B cell (primary cell): ENCODE measurements at regions not wholly inside any gene's neighbourhood (a gene's known extent, or its start where the extent isn't known, plus 50 kb on each side); places are given as distances from the start of the nearest gene placed in this dataset.

ENCODE experiments used
- ATAC-seq: fragments of 200-7000 bp; cut with Tn5 transposase; one replicate; pipeline ENCODE4 v1.10.0; 2021; ENCODE audit warnings: low read depth, mild to moderate bottlenecking, moderate number of reproducible peaks, moderate library complexity
- CTCF ChIA-PET: fragments of 350-600 bp; sonication (Branson Sonifier 250); formaldehyde crosslinking; loops from one replicate; lab custom pipeline; 2021; ENCODE audit warnings: antibody characterized with exemption, inconsistent platforms; lab: Charles Lee
- POLR2A ChIA-PET: fragments of 350-600 bp; sonication (Branson Sonifier 250); formaldehyde crosslinking; loops from one replicate; lab custom pipeline; 2021; ENCODE audit warnings: antibody characterized with exemption; lab: Charles Lee
- DNase-seq: peaks from one replicate; pipeline ENCODE4 v3.0.0; 2013
- H2AFZ ChIP-seq: 2 replicates; pipeline ENCODE4 v1.6.1; 2012; ENCODE audit warnings: mild to moderate bottlenecking, low read depth, low read length; ENCODE audit not compliant: insufficient read depth, poor library complexity, severe bottlenecking
- H3K27ac ChIP-seq, 2 donors: 1 replicate in 1 of 2; 2 replicates in 1 of 2; pipeline ENCODE4 v1.5.1; 2012 to 2013; ENCODE audit warnings: low read length in 2 of 2, mild to moderate bottlenecking in 2 of 2, moderate library complexity in 1 of 2
- H3K27me3 ChIP-seq, 4 experiments: fragments of 200-600 bp in 1 of 4; sonication (generic) in 1 of 4; replicated peaks in 1 of 4; 1 replicate in 2 of 4; 2 replicates in 2 of 4; pipeline versions ENCODE4 v1.6.1 to v1.7.0; 2013 to 2016; ENCODE audit warnings: low read length in 3 of 4, mild to moderate bottlenecking in 2 of 4, mixed read lengths in 1 of 4, moderate library complexity in 1 of 4; ENCODE audit not compliant: insufficient read depth in 4 of 4, control insufficient read depth in 3 of 4; ENCODE audit errors: control extremely low read depth in 1 of 4
- H3K36me3 ChIP-seq, 2 experiments: replicated peaks in 1 of 2; 1 replicate in 1 of 2; 2 replicates in 1 of 2; pipeline versions ENCODE4 v1.6.1 to v1.7.1; 2013; ENCODE audit warnings: low read length in 1 of 2; ENCODE audit not compliant: insufficient read depth in 2 of 2, control insufficient read depth in 1 of 2; ENCODE audit errors: control extremely low read depth in 1 of 2, extremely low read depth in 1 of 2
- H3K4me1 ChIP-seq, 2 donors: fragments of 200-600 bp in 1 of 2; sonication (generic) in 1 of 2; 1 replicate in 1 of 2; 2 replicates in 1 of 2; pipeline versions ENCODE4 v1.5.1 to v1.6.1; 2013 to 2017; ENCODE audit warnings: low read length in 2 of 2; ENCODE audit not compliant: control insufficient read depth in 2 of 2, insufficient read depth in 2 of 2
- H3K4me2 ChIP-seq: replicated peaks from 2 replicates; pipeline ENCODE3; 2012; ENCODE audit warnings: mild to moderate bottlenecking, low read depth, low read length; ENCODE audit not compliant: poor library complexity, severe bottlenecking
- H3K4me3 ChIP-seq, 5 experiments: fragments of 200-600 bp in 1 of 5; sonication (generic) in 1 of 5; 1 replicate in 3 of 5; 2 replicates in 2 of 5; pipeline versions ENCODE4 v1.5.1 to v1.7.0; 2011 to 2016; ENCODE audit warnings: low read length in 4 of 5, mild to moderate bottlenecking in 4 of 5, low read depth in 2 of 5, control low read depth in 1 of 5, moderate library complexity in 1 of 5; ENCODE audit not compliant: insufficient read depth in 1 of 5; ENCODE audit errors: control extremely low read depth in 1 of 5, extremely low read depth in 1 of 5
- H3K79me2 ChIP-seq: fragments of 200-600 bp; sonication (generic); one replicate; pipeline ENCODE4 v1.6.0; 2016; ENCODE audit warnings: low read length; ENCODE audit not compliant: control insufficient read depth, insufficient read depth
- H3K9ac ChIP-seq: fragments of 200-600 bp; sonication (generic); 2 replicates; pipeline ENCODE4 v1.6.1; 2017; ENCODE audit warnings: mild to moderate bottlenecking, low read length, moderate library complexity
- H3K9me3 ChIP-seq, 3 donors: one replicate each; pipeline versions ENCODE4 v1.6.1 to v1.7.1; 2013; ENCODE audit warnings: low read length in 2 of 3; ENCODE audit not compliant: control insufficient read depth in 2 of 3, insufficient read depth in 1 of 3; ENCODE audit errors: control extremely low read depth in 1 of 3
- H4K20me1 ChIP-seq: 2 replicates; pipeline ENCODE4 v1.6.0; 2012; ENCODE audit warnings: mild to moderate bottlenecking, low read length; ENCODE audit not compliant: insufficient read depth, control insufficient read depth, poor library complexity, severe bottlenecking
- H3K27ac Mint-ChIP-seq: one replicate; pipeline ENCODE4 v1.8.0; 2021; ENCODE audit warnings: mixed read lengths
- H3K27me3 Mint-ChIP-seq: one replicate; pipeline ENCODE4 v1.8.0; 2021; ENCODE audit warnings: mixed read lengths
- H3K4me1 Mint-ChIP-seq: one replicate; pipeline ENCODE4 v1.8.0; 2021; ENCODE audit warnings: mixed read lengths
- H3K4me3 Mint-ChIP-seq: one replicate; pipeline ENCODE4 v1.8.0; 2021; ENCODE audit warnings: mixed read lengths
- H3K9me3 Mint-ChIP-seq: one replicate; pipeline ENCODE4 v1.8.0; 2022; ENCODE audit warnings: mixed read lengths; ENCODE audit not compliant: insufficient read depth
- EZH2 ChIP-seq: IDR thresholded peaks from 2 replicates; pipeline ENCODE4 v1.6.1; 2012; ENCODE audit warnings: borderline replicate concordance, low read depth, mild to moderate bottlenecking, moderate library complexity, low read length; ENCODE audit not compliant: insufficient read depth, poor library complexity, severe bottlenecking
- WGBS: methylation state at CpG from one replicate; pipeline ENCODE4 v1.1.5; 2013; ENCODE audit warnings: missing lambda C conversion rate; ENCODE audit not compliant: insufficient coverage; 5-methylcytosine and 5-hydroxymethylcytosine counted together
- intact Hi-C: fragments of 100-400 bp; cut with micrococcal nuclease; formaldehyde crosslinking; loops from one replicate; pipeline ENCODE4 v1.10.0; 2022
- TF ChIP-seq, protein P1 (sequence below): fragments of 200-600 bp; IDR thresholded peaks from one replicate; pipeline ENCODE4 v1.8.0; 2022; ENCODE audit warnings: antibody characterized with exemption, mild to moderate bottlenecking

DNA sequence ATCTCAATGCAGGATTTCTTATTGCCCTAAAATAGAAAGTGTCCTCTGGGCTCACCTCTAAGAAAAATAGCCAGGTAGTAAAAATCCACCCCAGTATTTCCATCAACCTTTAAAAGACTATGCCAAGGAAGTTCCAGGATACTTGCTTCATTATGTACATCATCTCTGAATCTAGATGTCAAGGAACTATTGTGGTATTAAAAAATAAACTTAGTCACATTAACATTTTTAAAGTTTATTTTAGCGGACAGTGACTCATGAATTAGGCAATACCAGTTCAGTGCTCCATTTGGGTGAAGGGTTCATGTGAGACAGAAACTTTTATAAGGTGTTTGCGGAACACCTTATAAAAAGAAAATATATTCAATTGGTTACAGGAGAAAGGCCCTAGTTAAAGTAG lies 209.2 kb downstream of the ADAM29 start:
- TF ChIP-seq, protein P1, sequence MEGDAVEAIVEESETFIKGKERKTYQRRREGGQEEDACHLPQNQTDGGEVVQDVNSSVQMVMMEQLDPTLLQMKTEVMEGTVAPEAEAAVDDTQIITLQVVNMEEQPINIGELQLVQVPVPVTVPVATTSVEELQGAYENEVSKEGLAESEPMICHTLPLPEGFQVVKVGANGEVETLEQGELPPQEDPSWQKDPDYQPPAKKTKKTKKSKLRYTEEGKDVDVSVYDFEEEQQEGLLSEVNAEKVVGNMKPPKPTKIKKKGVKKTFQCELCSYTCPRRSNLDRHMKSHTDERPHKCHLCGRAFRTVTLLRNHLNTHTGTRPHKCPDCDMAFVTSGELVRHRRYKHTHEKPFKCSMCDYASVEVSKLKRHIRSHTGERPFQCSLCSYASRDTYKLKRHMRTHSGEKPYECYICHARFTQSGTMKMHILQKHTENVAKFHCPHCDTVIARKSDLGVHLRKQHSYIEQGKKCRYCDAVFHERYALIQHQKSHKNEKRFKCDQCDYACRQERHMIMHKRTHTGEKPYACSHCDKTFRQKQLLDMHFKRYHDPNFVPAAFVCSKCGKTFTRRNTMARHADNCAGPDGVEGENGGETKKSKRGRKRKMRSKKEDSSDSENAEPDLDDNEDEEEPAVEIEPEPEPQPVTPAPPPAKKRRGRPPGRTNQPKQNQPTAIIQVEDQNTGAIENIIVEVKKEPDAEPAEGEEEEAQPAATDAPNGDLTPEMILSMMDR, result no peak
- TF ChIP-seq EZH2, result no peak
- intact Hi-C loops, result no loop called here
- no peaks in the 10 kb centered on the region for H3K27me3 Mint-ChIP-seq
- WGBS, result no CpG with 5 or more reads among the region's 2 CpGs
- H3K27ac Mint-ChIP-seq, result no peak overlapping the region
- no peak overlapping the region for H3K27ac ChIP-seq
- H2AFZ ChIP-seq, result no peak overlapping the region
- peaks cover 0 to 3% (median 0%) of the 10 kb centered on the region in 3 donors for H3K9me3 ChIP-seq
- H3K36me3 ChIP-seq, result no peaks in the 10 kb centered on the region
- H3K4me3 ChIP-seq, result no peak overlapping the region
- no peak for DNase-seq
- no peak overlapping the region for H3K4me2 ChIP-seq
- no peaks in the 10 kb centered on the region for H3K4me1 Mint-ChIP-seq
- H4K20me1 ChIP-seq, result no peaks in the 10 kb centered on the region
- peaks cover 11% of the 10 kb centered on the region for H3K9me3 Mint-ChIP-seq
- ATAC-seq, result no peak
- H3K4me1 ChIP-seq, result no peaks in the 10 kb centered on the region
- H3K79me2 ChIP-seq, result no peaks in the 10 kb centered on the region
- no peaks in the 10 kb centered on the region for H3K27me3 ChIP-seq
- CTCF ChIA-PET, result no interaction called here
- H3K4me3 Mint-ChIP-seq, result no peak overlapping the region
- no peak overlapping the region for H3K9ac ChIP-seq
- POLR2A ChIA-PET, result no interaction called here

DNA sequence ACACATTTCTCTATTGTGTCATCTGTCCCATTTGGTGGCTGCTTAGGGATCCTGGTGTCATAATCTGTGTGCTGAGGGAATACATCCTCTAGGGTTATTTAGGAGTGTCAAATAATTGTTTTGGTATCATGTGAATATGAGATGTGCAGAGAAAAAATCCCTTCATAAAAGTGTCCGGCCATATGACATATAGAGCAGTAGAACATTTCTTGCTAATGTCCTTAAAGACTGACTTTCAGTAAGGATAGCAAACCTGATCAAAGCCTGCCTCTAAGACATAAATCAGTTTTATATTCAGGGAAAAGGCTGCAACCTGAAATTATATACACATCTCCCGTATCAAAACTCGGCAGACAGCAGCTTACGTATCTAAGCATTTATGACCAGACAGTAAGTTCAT lies 211.6 kb downstream of the ADAM29 start:
- intact Hi-C loops, result no loop called here
- no peak overlapping the region for H3K27ac Mint-ChIP-seq
- CTCF ChIA-PET, result no interaction called here
- no peak for TF ChIP-seq EZH2
- TF ChIP-seq, protein P1, result no peak
- Histone ChIP-seq H3K27me3 (no peaks in the 10 kb centered on the region), H3K4me1 (no peaks in the 10 kb centered on the region), H3K4me2 (no peak overlapping the region), H4K20me1 (no peaks in the 10 kb centered on the region), H3K27ac (no peak overlapping the region), H3K9me3 (no peaks in the 10 kb centered on the region), H3K36me3 (no peaks in the 10 kb centered on the region), H3K4me3 (no peak overlapping the region), H3K9ac (no peak overlapping the region), H2AFZ (no peak overlapping the region), H3K79me2 (no peaks in the 10 kb centered on the region)
- no peaks in the 10 kb centered on the region for H3K4me1 Mint-ChIP-seq
- DNase-seq (no peak), ATAC-seq (no peak)
- POLR2A ChIA-PET, result no interaction called here
- H3K4me3 Mint-ChIP-seq, result no peak overlapping the region
- H3K27me3 Mint-ChIP-seq, result no peaks in the 10 kb centered on the region
- no CpG with 5 or more reads among the region's 4 CpGs for WGBS
- peaks cover 9% of the 10 kb centered on the region for H3K9me3 Mint-ChIP-seq
